SK-N-SH treated with all-trans-retinoic acid at 6 μM for 48 hours (cell line): ENCODE measurements at regions not wholly inside any gene's neighbourhood (a gene's known extent, or its start where the extent isn't known, plus 50 kb on each side); places are given as distances from the start of the nearest gene placed in this dataset.
"Not testable (repeated sequence)": the region's sequence is repeated elsewhere in the genome, so short reads cannot be mapped to it uniquely, and the experiment has no call there.

Experiments used
- ARNTL ChIP-seq: fragments of 450-650 bp; formaldehyde crosslinking; IDR thresholded peaks from 2 replicates; pipeline ENCODE4 v1.5.0; 2020; ENCODE audit warnings: low read depth, mild to moderate bottlenecking, moderate library complexity, borderline replicate concordance
- BACH2 ChIP-seq: fragments of 250-450 bp; sonication (Bioruptor Pico); IDR thresholded peaks from 2 replicates; pipeline ENCODE4 v1.9.0; 2021; ENCODE audit warnings: mild to moderate bottlenecking, borderline replicate concordance
- CSDC2 ChIP-seq: fragments of 250-450 bp; sonication (Bioruptor Pico); IDR thresholded peaks from 2 replicates; pipeline ENCODE4 v1.5.0; 2020; ENCODE audit warnings: mild to moderate bottlenecking, moderate library complexity
- CSRNP3 ChIP-seq: fragments of 250-450 bp; sonication (Bioruptor Pico); IDR thresholded peaks from 2 replicates; pipeline ENCODE4 v1.5.1; 2021; ENCODE audit warnings: mild to moderate bottlenecking, moderate library complexity
- GLIS3 ChIP-seq: fragments of 250-450 bp; sonication (Bioruptor Pico); IDR thresholded peaks from 2 replicates; pipeline ENCODE4 v1.5.0; 2020; ENCODE audit warnings: mild to moderate bottlenecking, moderate library complexity
- RARB ChIP-seq: fragments of 250-450 bp; sonication (Bioruptor Pico); IDR thresholded peaks from 2 replicates; pipeline ENCODE4 v1.8.0; 2021; ENCODE audit warnings: mild to moderate bottlenecking, moderate library complexity
- TCF4 ChIP-seq: fragments of 250-450 bp; sonication (Bioruptor Pico); IDR thresholded peaks from 2 replicates; pipeline ENCODE4 v1.8.0; 2021; ENCODE audit warnings: mild to moderate bottlenecking, moderate library complexity, borderline replicate concordance
- TOX ChIP-seq: fragments of 250-450 bp; sonication (Bioruptor Pico); IDR thresholded peaks from 2 replicates; pipeline ENCODE4 v1.8.0; 2021; ENCODE audit warnings: mild to moderate bottlenecking, moderate library complexity, borderline replicate concordance
- TSHZ2 ChIP-seq: fragments of 250-450 bp; sonication (Bioruptor Pico); IDR thresholded peaks from 2 replicates; pipeline ENCODE4 v1.5.0; 2020; ENCODE audit warnings: mild to moderate bottlenecking, moderate library complexity
- ZFP30 ChIP-seq: fragments of 450-650 bp; formaldehyde crosslinking; IDR thresholded peaks from 2 replicates; pipeline ENCODE4 v1.5.0; 2022; ENCODE audit warnings: mild to moderate bottlenecking, moderate library complexity
- ZNF565 ChIP-seq: fragments of 450-650 bp; formaldehyde crosslinking; conservative IDR thresholded peaks from 2 replicates; pipeline ENCODE4 v1.5.0; 2020; ENCODE audit warnings: low read depth, mild to moderate bottlenecking, moderate library complexity
- TF ChIP-seq, protein P1 (sequence below): fragments of 250-450 bp; sonication (Bioruptor Pico); IDR thresholded peaks from 2 replicates; pipeline ENCODE4 v1.8.0; 2020; ENCODE audit warnings: mild to moderate bottlenecking, moderate library complexity, borderline replicate concordance
- TF ChIP-seq, protein P2 (sequence below): fragments of 250-450 bp; sonication (Bioruptor Pico); IDR thresholded peaks from 2 replicates; pipeline ENCODE4 v1.5.1; 2020; ENCODE audit warnings: low read depth, mild to moderate bottlenecking, moderate library complexity

GRCh38 chr21:8434710-8435109, 2086.7 kb upstream of the TPTE start:
- TF ChIP-seq, protein P1, sequence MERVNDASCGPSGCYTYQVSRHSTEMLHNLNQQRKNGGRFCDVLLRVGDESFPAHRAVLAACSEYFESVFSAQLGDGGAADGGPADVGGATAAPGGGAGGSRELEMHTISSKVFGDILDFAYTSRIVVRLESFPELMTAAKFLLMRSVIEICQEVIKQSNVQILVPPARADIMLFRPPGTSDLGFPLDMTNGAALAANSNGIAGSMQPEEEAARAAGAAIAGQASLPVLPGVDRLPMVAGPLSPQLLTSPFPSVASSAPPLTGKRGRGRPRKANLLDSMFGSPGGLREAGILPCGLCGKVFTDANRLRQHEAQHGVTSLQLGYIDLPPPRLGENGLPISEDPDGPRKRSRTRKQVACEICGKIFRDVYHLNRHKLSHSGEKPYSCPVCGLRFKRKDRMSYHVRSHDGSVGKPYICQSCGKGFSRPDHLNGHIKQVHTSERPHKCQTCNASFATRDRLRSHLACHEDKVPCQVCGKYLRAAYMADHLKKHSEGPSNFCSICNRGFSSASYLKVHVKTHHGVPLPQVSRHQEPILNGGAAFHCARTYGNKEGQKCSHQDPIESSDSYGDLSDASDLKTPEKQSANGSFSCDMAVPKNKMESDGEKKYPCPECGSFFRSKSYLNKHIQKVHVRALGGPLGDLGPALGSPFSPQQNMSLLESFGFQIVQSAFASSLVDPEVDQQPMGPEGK (CRISPR knock-in tag), result not testable (repeated sequence)
- TF ChIP-seq ZNF565 (CRISPR knock-in tag); ZFP30 (CRISPR knock-in tag); RARB; GLIS3 (CRISPR knock-in tag); TOX (CRISPR knock-in tag); TSHZ2; ARNTL (CRISPR knock-in tag); CSRNP3 (CRISPR knock-in tag); BACH2 (CRISPR knock-in tag); CSDC2; TCF4 (CRISPR knock-in tag): not testable (repeated sequence)
- TF ChIP-seq, protein P2, sequence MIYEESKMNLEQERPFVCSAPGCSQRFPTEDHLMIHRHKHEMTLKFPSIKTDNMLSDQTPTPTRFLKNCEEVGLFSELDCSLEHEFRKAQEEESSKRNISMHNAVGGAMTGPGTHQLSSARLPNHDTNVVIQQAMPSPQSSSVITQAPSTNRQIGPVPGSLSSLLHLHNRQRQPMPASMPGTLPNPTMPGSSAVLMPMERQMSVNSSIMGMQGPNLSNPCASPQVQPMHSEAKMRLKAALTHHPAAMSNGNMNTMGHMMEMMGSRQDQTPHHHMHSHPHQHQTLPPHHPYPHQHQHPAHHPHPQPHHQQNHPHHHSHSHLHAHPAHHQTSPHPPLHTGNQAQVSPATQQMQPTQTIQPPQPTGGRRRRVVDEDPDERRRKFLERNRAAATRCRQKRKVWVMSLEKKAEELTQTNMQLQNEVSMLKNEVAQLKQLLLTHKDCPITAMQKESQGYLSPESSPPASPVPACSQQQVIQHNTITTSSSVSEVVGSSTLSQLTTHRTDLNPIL (CRISPR knock-in tag), result not testable (repeated sequence)
